B cell (primary cell): ENCODE measurements at regions not wholly inside any gene's neighbourhood (a gene's known extent, or its start where the extent isn't known, plus 50 kb on each side); places are given as distances from the start of the nearest gene placed in this dataset.

Source experiments
- ATAC-seq: fragments of 200-7000 bp; cut with Tn5 transposase; one replicate; pipeline ENCODE4 v1.10.0; 2021; ENCODE audit warnings: low read depth, mild to moderate bottlenecking, moderate number of reproducible peaks, moderate library complexity
- CTCF ChIA-PET: fragments of 350-600 bp; sonication (Branson Sonifier 250); formaldehyde crosslinking; loops from one replicate; lab custom pipeline; 2021; ENCODE audit warnings: antibody characterized with exemption, inconsistent platforms; lab: Charles Lee
- POLR2A ChIA-PET: fragments of 350-600 bp; sonication (Branson Sonifier 250); formaldehyde crosslinking; loops from one replicate; lab custom pipeline; 2021; ENCODE audit warnings: antibody characterized with exemption; lab: Charles Lee
- DNase-seq: peaks from one replicate; pipeline ENCODE4 v3.0.0; 2013
- H2AFZ ChIP-seq: 2 replicates; pipeline ENCODE4 v1.6.1; 2012; ENCODE audit warnings: mild to moderate bottlenecking, low read depth, low read length; ENCODE audit not compliant: insufficient read depth, poor library complexity, severe bottlenecking
- H3K27ac ChIP-seq, 2 donors: 1 replicate in 1 of 2; 2 replicates in 1 of 2; pipeline ENCODE4 v1.5.1; 2012 to 2013; ENCODE audit warnings: low read length in 2 of 2, mild to moderate bottlenecking in 2 of 2, moderate library complexity in 1 of 2
- H3K27me3 ChIP-seq, 4 experiments: fragments of 200-600 bp in 1 of 4; sonication (generic) in 1 of 4; replicated peaks in 1 of 4; 1 replicate in 2 of 4; 2 replicates in 2 of 4; pipeline versions ENCODE4 v1.6.1 to v1.7.0; 2013 to 2016; ENCODE audit warnings: low read length in 3 of 4, mild to moderate bottlenecking in 2 of 4, mixed read lengths in 1 of 4, moderate library complexity in 1 of 4; ENCODE audit not compliant: insufficient read depth in 4 of 4, control insufficient read depth in 3 of 4; ENCODE audit errors: control extremely low read depth in 1 of 4
- H3K36me3 ChIP-seq, 2 experiments: replicated peaks in 1 of 2; 1 replicate in 1 of 2; 2 replicates in 1 of 2; pipeline versions ENCODE4 v1.6.1 to v1.7.1; 2013; ENCODE audit warnings: low read length in 1 of 2; ENCODE audit not compliant: insufficient read depth in 2 of 2, control insufficient read depth in 1 of 2; ENCODE audit errors: control extremely low read depth in 1 of 2, extremely low read depth in 1 of 2
- H3K4me1 ChIP-seq, 2 donors: fragments of 200-600 bp in 1 of 2; sonication (generic) in 1 of 2; 1 replicate in 1 of 2; 2 replicates in 1 of 2; pipeline versions ENCODE4 v1.5.1 to v1.6.1; 2013 to 2017; ENCODE audit warnings: low read length in 2 of 2; ENCODE audit not compliant: control insufficient read depth in 2 of 2, insufficient read depth in 2 of 2
- H3K4me2 ChIP-seq: replicated peaks from 2 replicates; pipeline ENCODE3; 2012; ENCODE audit warnings: mild to moderate bottlenecking, low read depth, low read length; ENCODE audit not compliant: poor library complexity, severe bottlenecking
- H3K4me3 ChIP-seq, 5 experiments: fragments of 200-600 bp in 1 of 5; sonication (generic) in 1 of 5; 1 replicate in 3 of 5; 2 replicates in 2 of 5; pipeline versions ENCODE4 v1.5.1 to v1.7.0; 2011 to 2016; ENCODE audit warnings: low read length in 4 of 5, mild to moderate bottlenecking in 4 of 5, low read depth in 2 of 5, control low read depth in 1 of 5, moderate library complexity in 1 of 5; ENCODE audit not compliant: insufficient read depth in 1 of 5; ENCODE audit errors: control extremely low read depth in 1 of 5, extremely low read depth in 1 of 5
- H3K79me2 ChIP-seq: fragments of 200-600 bp; sonication (generic); one replicate; pipeline ENCODE4 v1.6.0; 2016; ENCODE audit warnings: low read length; ENCODE audit not compliant: control insufficient read depth, insufficient read depth
- H3K9ac ChIP-seq: fragments of 200-600 bp; sonication (generic); 2 replicates; pipeline ENCODE4 v1.6.1; 2017; ENCODE audit warnings: mild to moderate bottlenecking, low read length, moderate library complexity
- H3K9me3 ChIP-seq, 3 donors: one replicate each; pipeline versions ENCODE4 v1.6.1 to v1.7.1; 2013; ENCODE audit warnings: low read length in 2 of 3; ENCODE audit not compliant: control insufficient read depth in 2 of 3, insufficient read depth in 1 of 3; ENCODE audit errors: control extremely low read depth in 1 of 3
- H4K20me1 ChIP-seq: 2 replicates; pipeline ENCODE4 v1.6.0; 2012; ENCODE audit warnings: mild to moderate bottlenecking, low read length; ENCODE audit not compliant: insufficient read depth, control insufficient read depth, poor library complexity, severe bottlenecking
- H3K27ac Mint-ChIP-seq: one replicate; pipeline ENCODE4 v1.8.0; 2021; ENCODE audit warnings: mixed read lengths
- H3K27me3 Mint-ChIP-seq: one replicate; pipeline ENCODE4 v1.8.0; 2021; ENCODE audit warnings: mixed read lengths
- H3K4me1 Mint-ChIP-seq: one replicate; pipeline ENCODE4 v1.8.0; 2021; ENCODE audit warnings: mixed read lengths
- H3K4me3 Mint-ChIP-seq: one replicate; pipeline ENCODE4 v1.8.0; 2021; ENCODE audit warnings: mixed read lengths
- H3K9me3 Mint-ChIP-seq: one replicate; pipeline ENCODE4 v1.8.0; 2022; ENCODE audit warnings: mixed read lengths; ENCODE audit not compliant: insufficient read depth
- EZH2 ChIP-seq: IDR thresholded peaks from 2 replicates; pipeline ENCODE4 v1.6.1; 2012; ENCODE audit warnings: borderline replicate concordance, low read depth, mild to moderate bottlenecking, moderate library complexity, low read length; ENCODE audit not compliant: insufficient read depth, poor library complexity, severe bottlenecking
- WGBS: methylation state at CpG from one replicate; pipeline ENCODE4 v1.1.5; 2013; ENCODE audit warnings: missing lambda C conversion rate; ENCODE audit not compliant: insufficient coverage; 5-methylcytosine and 5-hydroxymethylcytosine counted together
- intact Hi-C: fragments of 100-400 bp; cut with micrococcal nuclease; formaldehyde crosslinking; loops from one replicate; pipeline ENCODE4 v1.10.0; 2022
- TF ChIP-seq, protein P1 (sequence below): fragments of 200-600 bp; IDR thresholded peaks from one replicate; pipeline ENCODE4 v1.8.0; 2022; ENCODE audit warnings: antibody characterized with exemption, mild to moderate bottlenecking

DNA sequence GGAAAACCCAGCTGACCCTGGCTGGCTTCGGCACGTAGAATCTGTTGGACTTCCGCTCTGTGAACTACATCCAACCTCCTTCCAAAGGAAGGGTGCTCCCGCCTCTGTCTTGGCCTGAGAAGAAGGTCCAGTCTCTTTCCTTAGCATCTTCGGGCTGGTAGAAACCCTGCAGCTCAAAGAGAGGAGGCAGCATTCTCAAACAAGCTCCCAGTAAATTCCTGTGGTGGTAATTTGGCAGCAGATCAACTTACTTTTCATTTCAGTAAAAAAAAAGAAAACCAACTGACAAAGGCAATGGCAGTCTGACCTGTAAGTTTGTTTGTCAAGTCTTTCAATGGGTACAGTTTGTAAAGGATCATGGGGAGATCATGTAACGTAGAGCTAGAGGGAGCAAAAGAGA, 176.7 kb downstream of the MED10 start:
- Histone ChIP-seq H2AFZ (no peak overlapping the region), H3K9me3 (peaks cover 0 to 9% (median 0%) of the 10 kb centered on the region in 3 donors), H3K27me3 (no peaks in the 10 kb centered on the region), H3K79me2 (no peaks in the 10 kb centered on the region), H3K9ac (no peak overlapping the region), H3K27ac (no peak overlapping the region), H3K4me1 (no peaks in the 10 kb centered on the region), H3K4me2 (no peak overlapping the region), H3K4me3 (no peak overlapping the region), H4K20me1 (no peaks in the 10 kb centered on the region), H3K36me3 (no peaks in the 10 kb centered on the region)
- ChIA-PET POLR2A (no interaction called here), CTCF (interaction anchor here (1.0 kb wide), 1 partner anchor 318 kb away, joined by 4 read pairs; no protein-coding TSS in a partner anchor)
- no peak overlapping the region for H3K4me3 Mint-ChIP-seq
- peaks cover 2% of the 10 kb centered on the region for H3K9me3 Mint-ChIP-seq
- no peaks in the 10 kb centered on the region for H3K27me3 Mint-ChIP-seq
- 93% methylated on average over 4 of the region's 6 CpGs for WGBS
- no peak for DNase-seq
- H3K4me1 Mint-ChIP-seq = peaks cover 2% of the 10 kb centered on the region
- H3K27ac Mint-ChIP-seq = no peak overlapping the region
- intact Hi-C loops = no loop called here
- no peak for ATAC-seq
- TF ChIP-seq, protein P1, sequence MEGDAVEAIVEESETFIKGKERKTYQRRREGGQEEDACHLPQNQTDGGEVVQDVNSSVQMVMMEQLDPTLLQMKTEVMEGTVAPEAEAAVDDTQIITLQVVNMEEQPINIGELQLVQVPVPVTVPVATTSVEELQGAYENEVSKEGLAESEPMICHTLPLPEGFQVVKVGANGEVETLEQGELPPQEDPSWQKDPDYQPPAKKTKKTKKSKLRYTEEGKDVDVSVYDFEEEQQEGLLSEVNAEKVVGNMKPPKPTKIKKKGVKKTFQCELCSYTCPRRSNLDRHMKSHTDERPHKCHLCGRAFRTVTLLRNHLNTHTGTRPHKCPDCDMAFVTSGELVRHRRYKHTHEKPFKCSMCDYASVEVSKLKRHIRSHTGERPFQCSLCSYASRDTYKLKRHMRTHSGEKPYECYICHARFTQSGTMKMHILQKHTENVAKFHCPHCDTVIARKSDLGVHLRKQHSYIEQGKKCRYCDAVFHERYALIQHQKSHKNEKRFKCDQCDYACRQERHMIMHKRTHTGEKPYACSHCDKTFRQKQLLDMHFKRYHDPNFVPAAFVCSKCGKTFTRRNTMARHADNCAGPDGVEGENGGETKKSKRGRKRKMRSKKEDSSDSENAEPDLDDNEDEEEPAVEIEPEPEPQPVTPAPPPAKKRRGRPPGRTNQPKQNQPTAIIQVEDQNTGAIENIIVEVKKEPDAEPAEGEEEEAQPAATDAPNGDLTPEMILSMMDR = no peak
- TF ChIP-seq EZH2 = no peak

DNA sequence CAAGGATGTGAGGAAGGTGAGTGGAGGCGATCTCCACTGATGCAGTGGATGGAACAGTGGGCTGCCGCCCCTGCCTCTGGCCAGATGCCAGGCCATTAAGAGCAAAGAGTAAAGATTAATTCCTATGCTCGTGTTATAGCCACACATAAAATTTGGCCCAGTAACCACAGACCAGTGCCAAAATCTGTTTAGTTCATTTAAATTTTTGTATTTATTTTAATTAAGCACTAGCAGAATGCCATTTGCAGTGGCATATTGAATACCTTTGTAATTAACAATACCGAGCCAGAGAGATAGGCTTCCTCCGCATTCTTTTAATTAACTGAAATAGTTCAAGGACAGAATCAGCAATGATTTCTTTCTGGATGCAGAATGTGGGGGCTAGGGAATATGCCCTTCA, 179.8 kb downstream of the MED10 start:
- Histone ChIP-seq H3K9ac (no peak overlapping the region), H2AFZ (no peak overlapping the region), H3K27me3 (no peaks in the 10 kb centered on the region), H3K9me3 (peaks cover 0 to 14% (median 0%) of the 10 kb centered on the region in 3 donors), H3K79me2 (no peaks in the 10 kb centered on the region), H4K20me1 (no peaks in the 10 kb centered on the region), H3K36me3 (no peaks in the 10 kb centered on the region), H3K27ac (no peak overlapping the region), H3K4me1 (peaks cover 3 to 12% of the 10 kb centered on the region in 2 donors), H3K4me2 (no peak overlapping the region), H3K4me3 (no peak overlapping the region)
- no peak for ATAC-seq
- WGBS = no CpG with 5 or more reads among the region's 5 CpGs
- POLR2A ChIA-PET = no interaction called here
- no peak for DNase-seq
- no peaks in the 10 kb centered on the region for H3K27me3 Mint-ChIP-seq
- no peak for TF ChIP-seq EZH2
- CTCF ChIA-PET = no interaction called here
- H3K9me3 Mint-ChIP-seq = peaks cover 2% of the 10 kb centered on the region
- H3K4me1 Mint-ChIP-seq = peaks cover 15% of the 10 kb centered on the region
- no peak overlapping the region for H3K27ac Mint-ChIP-seq
- intact Hi-C loops = no loop called here
- H3K4me3 Mint-ChIP-seq = no peak overlapping the region
